Right cardiac atrium (tissue), 5 donors: ENCODE measurements at regions not wholly inside any gene's neighbourhood (a gene's known extent, or its start where the extent isn't known, plus 50 kb on each side); places are given as distances from the start of the nearest gene placed in this dataset.
A peak's percentile ranks its signal among the peaks of the same experiment; 100 is the strongest.
"Not testable (repeated sequence)": the region's sequence is repeated elsewhere in the genome, so short reads cannot be mapped to it uniquely, and the experiment has no call there.

Source experiments
- ATAC-seq, 2 donors: fragments of 200-7000 bp; cut with Tn5 transposase; one replicate each; pipeline versions ENCODE4 v1.8.0 to v1.9.1; 2020; ENCODE audit warnings: moderate library complexity in 2 of 2, mild to moderate bottlenecking in 1 of 2
- DNase-seq, 3 donors: peaks; one replicate each; pipeline ENCODE4 v3.0.0-alpha.2; 2020
- H3K27ac ChIP-seq: one replicate; pipeline ENCODE4 v1.5.1; 2013; ENCODE audit warnings: mild to moderate bottlenecking, low read length, control low read depth, moderate library complexity
- H3K27me3 ChIP-seq: one replicate; pipeline ENCODE4 v1.6.1; 2013; ENCODE audit not compliant: control insufficient read depth, insufficient read depth
- H3K4me1 ChIP-seq: one replicate; pipeline ENCODE4 v1.6.1; 2013; ENCODE audit warnings: low read length; ENCODE audit not compliant: control insufficient read depth, insufficient read depth
- H3K4me3 ChIP-seq: one replicate; pipeline ENCODE4 v1.5.1; 2013; ENCODE audit warnings: low read length, control low read depth
- H3K9me3 ChIP-seq: one replicate; pipeline ENCODE4 v1.6.1; 2013; ENCODE audit warnings: low read length; ENCODE audit not compliant: control insufficient read depth
- WGBS: extraction: QIAGEN DNeasy Blood & Tissue Kit; methylation state at CpG from one replicate; pipeline ENCODE4 v1.1.7; 2013; 5-methylcytosine and 5-hydroxymethylcytosine counted together
- intact Hi-C, 4 donors: fragments of 100-400 bp; cut with DNase I; formaldehyde crosslinking; loops; one replicate each; pipeline versions ENCODE4 v1.11.0 to v1.14.0; 2022 to 2023
- donor health status: healthy with polysubstance abuse.
- donor health status: DM: no; HTN: yes; CAD: no.
- donor health status: DM: no; HTN: no; CAD: no.
- donor health status: DM: no; HTN: yes; CAD: no; lungs with severe emphysema.
- donor health status: DM: yes; HTN: yes; CAD: no.

DNA sequence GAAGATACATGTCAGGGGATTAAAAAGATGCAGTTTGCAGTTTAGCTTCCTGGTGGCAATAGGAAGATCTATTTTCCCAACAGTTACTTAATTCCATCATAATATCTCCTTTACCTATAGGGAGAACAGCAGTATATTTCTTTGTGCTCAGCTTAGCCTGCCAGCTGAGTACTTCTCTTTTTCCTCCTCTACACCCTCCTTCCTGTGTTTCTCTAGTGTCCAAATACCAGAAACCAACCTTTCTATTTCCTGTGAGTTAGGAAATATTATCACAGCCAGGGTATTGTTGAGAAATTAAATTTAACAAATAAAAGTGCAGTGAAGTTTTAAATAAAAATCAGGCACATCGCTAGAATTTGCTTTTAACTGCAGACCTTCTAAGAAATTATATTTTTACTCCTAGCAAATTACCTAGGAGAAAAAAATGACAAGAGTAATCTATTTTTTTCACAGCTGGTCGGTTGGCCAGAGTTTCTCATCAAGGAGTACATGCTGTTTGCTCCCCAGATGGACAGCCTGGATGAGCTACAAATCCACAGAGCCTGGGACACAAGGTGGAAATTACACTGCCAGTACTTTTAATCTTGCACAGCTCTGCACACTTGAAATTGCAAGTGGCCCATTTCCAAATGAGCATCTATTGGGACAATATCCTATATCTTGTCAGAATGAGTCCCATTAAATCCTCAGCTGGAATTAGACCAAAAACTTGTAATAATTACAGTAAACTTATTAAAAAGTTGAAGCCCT, 185.2 kb upstream of the CFAP20DC start:
- Histone ChIP-seq H3K9me3 (no peaks in the 10 kb centered on the region), H3K4me3 (no peak overlapping the region), H3K27ac (no peak overlapping the region), H3K4me1 (no peaks in the 10 kb centered on the region), H3K27me3 (no peaks in the 10 kb centered on the region)
- WGBS: 56% methylated on average over 2 of the region's 2 CpGs
- intact Hi-C loops: no loop called here
- ATAC-seq (no peak), DNase-seq (no peak)

DNA sequence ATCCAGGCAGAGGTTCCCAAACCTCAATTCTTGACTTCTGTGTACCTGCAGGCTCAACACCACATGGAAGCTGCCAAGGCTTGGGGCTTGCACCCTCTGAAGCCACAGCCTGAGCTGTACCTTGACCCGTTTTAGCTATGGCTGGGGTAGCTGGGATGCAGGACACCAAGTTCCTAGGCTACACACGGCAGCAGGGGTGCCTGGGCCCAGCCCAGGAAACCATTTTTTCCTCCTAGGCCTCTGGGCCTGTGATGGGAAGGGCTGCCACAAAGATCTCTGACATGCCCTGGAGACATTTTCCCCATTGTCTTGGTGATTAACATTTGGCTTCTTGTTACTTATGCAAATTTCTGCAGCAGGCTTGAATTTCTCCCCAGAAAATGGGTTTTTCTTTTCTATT, 180.6 kb upstream of the CFAP20DC start:
- WGBS: 70% methylated on average over 2 of the region's 2 CpGs
- H3K4me3 ChIP-seq, intact Hi-C loops, DNase-seq, H3K27ac ChIP-seq, H3K9me3 ChIP-seq, H3K4me1 ChIP-seq, H3K27me3 ChIP-seq, ATAC-seq: not testable (repeated sequence)

DNA sequence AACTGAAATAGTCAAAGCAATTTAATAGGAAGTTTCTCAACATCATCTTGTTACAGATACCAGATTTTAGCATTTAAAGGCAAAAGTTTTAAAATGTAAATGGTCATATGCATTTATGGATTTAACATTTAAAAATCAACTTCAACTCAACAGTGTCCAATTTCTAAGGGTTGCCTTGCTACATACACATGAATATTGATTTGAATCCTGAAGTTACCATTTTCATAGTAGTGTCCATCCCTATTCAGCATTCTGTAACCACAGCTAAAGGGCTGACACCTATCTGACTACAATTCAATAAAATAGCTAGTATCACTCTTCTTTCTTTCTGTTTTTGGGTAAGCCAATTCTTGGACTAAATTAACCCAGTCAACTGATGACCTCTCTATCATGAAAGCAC, 164.0 kb upstream of the CFAP20DC start:
- Histone ChIP-seq H3K4me1 (no peaks in the 10 kb centered on the region), H3K27me3 (no peaks in the 10 kb centered on the region), H3K4me3 (no peak overlapping the region), H3K9me3 (no peaks in the 10 kb centered on the region), H3K27ac (no peak overlapping the region)
- intact Hi-C loops: loop anchor here in 3 of 4 donors (5.0 to 10.0 kb wide), 3 partner anchors 361 to 648 kb away; no protein-coding TSS in a partner anchor
- DNase-seq (no peak), ATAC-seq (no peak)

GRCh38 chr3:59212128-59212779, 162.4 kb upstream of the CFAP20DC start:
- peak; percentile 57 to 80 for ATAC-seq
- intact Hi-C loops: loop anchor here in 3 of 4 donors (5.0 to 10.0 kb wide), 3 partner anchors 363 to 650 kb away; no protein-coding TSS in a partner anchor
- Histone ChIP-seq H3K4me1 (no peaks in the 10 kb centered on the region), H3K9me3 (no peaks in the 10 kb centered on the region), H3K27me3 (no peaks in the 10 kb centered on the region), H3K27ac (no peak overlapping the region), H3K4me3 (no peak overlapping the region)
- DNase-seq: no peak

DNA sequence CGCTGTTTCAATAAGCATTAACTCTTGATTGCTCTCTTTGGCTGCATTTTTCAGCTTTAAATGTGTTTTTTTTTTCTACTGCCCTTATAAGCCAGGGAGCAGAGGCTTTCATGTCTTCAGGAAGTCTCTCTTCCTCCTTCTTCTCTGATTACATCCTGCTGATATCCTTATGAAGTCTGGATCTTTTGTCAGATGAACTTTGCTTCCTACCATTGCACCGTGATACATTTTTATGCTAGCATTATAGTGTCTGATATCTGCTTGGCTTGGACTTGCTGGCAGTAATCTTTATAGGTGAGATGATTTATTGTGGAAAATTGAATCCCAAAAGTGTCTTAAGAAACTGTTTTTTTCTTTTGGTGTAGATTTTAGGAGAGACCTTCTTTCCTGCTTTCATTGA, 160.4 kb upstream of the CFAP20DC start:
- no peaks in the 10 kb centered on the region for H3K4me1 ChIP-seq
- WGBS: 51% methylated on average over 2 of the region's 2 CpGs

DNA sequence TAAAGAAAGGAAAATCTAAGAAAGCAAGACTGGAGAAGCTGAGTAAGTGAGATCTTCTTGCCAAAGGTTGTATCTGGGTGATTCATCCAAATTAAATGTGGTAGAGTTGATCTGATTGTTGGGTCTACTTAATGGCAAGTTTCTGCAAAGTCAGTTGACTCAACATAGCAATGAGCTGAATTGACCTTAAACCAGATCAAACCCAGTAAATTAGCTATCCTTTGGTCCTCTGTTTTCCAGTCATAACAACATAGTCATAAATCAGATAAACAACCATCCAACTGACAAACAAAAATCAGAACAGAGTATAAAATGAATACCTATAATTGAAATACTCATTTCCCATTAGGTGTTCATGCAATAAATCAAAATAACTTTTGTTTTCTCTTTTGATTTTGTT, 142.6 kb upstream of the CFAP20DC start:
- Histone ChIP-seq H3K9me3 (no peaks in the 10 kb centered on the region), H3K27ac (no peak overlapping the region), H3K4me1 (no peaks in the 10 kb centered on the region), H3K4me3 (no peak overlapping the region), H3K27me3 (no peaks in the 10 kb centered on the region)
- intact Hi-C loops: no loop called here
- DNase-seq (no peak), ATAC-seq (no peak)

More for the DNA sequence above, 160.4 kb upstream of the CFAP20DC start:
- DNase-seq: no peak
- intact Hi-C loops: loop anchor here in 3 of 4 donors (5.0 to 10.0 kb wide), 3 partner anchors 365 to 652 kb away; no protein-coding TSS in a partner anchor
- Histone ChIP-seq H3K27ac (no peak overlapping the region), H3K4me3 (no peak overlapping the region), H3K27me3 (peaks cover 2% of the 10 kb centered on the region), H3K9me3 (no peaks in the 10 kb centered on the region)
- ATAC-seq: no peak

- 74% methylated on average over 2 of the region's 2 CpGs for WGBS
- no peak overlapping the region for H3K27ac ChIP-seq
- no peaks in the 10 kb centered on the region for H3K27me3 ChIP-seq
- H3K4me3 ChIP-seq: no peak overlapping the region
- no peaks in the 10 kb centered on the region for H3K4me1 ChIP-seq
- ATAC-seq (no peak), DNase-seq (no peak)
- no peaks in the 10 kb centered on the region for H3K9me3 ChIP-seq
- intact Hi-C loops: no loop called here
Observed at GRCh38 chr3:59191651-59192050, 141.8 kb upstream of the CFAP20DC start.

DNA sequence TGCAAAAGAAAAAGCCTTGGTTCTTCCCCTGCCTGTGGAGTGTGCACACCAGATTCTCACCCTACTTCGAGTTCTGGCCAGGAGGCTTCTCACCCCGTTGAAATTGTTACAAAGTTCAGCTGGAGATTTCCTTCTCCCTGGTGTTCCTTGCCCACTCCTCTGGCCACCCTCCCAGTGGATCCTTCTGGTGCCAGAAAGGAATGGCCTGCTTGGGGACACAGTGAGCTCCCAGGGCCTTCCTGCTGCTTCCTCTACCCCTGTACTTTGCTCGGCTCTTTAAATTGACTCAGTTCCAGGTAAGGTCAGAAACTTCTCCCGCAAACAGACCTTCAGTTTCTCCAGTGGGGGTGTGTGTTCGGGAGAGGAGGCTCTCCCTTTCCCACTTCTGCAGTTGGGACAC, 140.1 kb upstream of the CFAP20DC start:
- Histone ChIP-seq H3K4me3 (no peak overlapping the region), H3K27ac (no peak overlapping the region), H3K4me1 (no peaks in the 10 kb centered on the region), H3K9me3 (no peaks in the 10 kb centered on the region), H3K27me3 (no peaks in the 10 kb centered on the region)
- ATAC-seq (no peak), DNase-seq (no peak)
- intact Hi-C loops: no loop called here
- 62% methylated on average over 5 of the region's 5 CpGs for WGBS

- 86% methylated on average over 4 of the region's 4 CpGs for WGBS
- intact Hi-C loops: no loop called here
- ATAC-seq: no peak
Observed at GRCh38 chr3:59189526-59189925, 139.7 kb upstream of the CFAP20DC start.

DNA sequence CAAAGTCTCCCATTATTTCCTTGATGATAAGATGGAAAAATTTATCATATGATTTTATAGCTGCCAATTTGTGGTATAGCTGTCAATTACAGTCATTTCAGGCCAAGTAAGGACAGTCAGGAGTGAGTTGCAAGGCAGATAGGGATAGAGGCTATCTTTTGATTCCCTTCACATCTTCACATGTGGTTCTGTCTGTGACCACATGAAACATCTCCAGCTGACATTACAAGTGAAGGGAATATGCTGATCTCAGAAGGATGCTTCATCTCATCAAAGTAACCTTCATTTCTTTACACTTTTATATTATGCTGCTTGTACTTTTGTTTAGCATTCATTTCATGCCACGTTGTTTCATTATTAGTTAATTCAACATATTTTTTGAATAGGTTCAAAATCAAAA, 136.9 kb upstream of the CFAP20DC start:
- Histone ChIP-seq H3K27me3 (no peaks in the 10 kb centered on the region), H3K9me3 (no peaks in the 10 kb centered on the region), H3K4me1 (no peaks in the 10 kb centered on the region), H3K27ac (no peak overlapping the region), H3K4me3 (no peak overlapping the region)
- WGBS: 80% methylated on average over 1 of the region's 1 CpG
- intact Hi-C loops: no loop called here
- ATAC-seq (no peak), DNase-seq (no peak)

More at GRCh38 chr3:59189526-59189925, 139.7 kb upstream of the CFAP20DC start:
- Histone ChIP-seq H3K4me3 (no peak overlapping the region), H3K9me3 (no peaks in the 10 kb centered on the region), H3K27me3 (no peaks in the 10 kb centered on the region), H3K4me1 (no peaks in the 10 kb centered on the region), H3K27ac (no peak overlapping the region)
- DNase-seq: no peak

DNA sequence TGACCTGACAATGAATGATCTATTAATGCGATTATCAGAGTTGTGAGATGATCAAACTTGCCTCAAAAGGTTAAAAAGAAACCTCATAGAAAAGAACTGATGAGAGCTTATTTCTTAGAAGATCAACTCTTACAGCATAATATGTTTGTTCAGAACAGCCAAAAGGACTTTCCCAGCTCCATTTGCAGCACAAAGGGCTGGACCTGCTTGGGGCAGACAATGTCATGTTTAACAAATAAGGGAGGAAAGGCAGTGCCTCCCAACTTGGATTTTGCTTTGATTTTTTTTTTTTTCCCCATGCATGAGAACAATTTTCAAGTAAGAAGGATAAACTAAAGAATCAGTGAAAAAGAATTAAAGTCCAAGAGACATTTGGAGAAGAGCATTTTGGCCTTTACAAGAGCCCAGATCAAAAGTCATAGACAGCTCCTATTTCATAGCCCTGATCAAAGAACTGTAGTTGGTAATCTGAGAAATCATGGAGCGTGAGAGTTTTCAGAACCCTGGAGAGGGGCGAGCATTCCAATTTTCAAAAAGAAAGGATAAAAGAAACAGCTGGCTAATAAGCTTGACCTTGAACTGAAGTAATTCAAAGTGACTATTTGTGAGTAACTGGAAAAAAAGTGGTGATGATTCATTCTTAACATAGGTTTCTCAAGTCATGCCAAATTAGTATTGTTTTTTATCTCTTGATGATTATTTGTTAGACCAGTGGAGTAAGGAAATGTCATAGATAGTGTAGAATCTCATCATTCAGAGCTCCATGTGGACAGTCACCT, 136.0 kb upstream of the CFAP20DC start:
- DNase-seq: no peak
- ATAC-seq: no peak
- Histone ChIP-seq H3K4me1 (no peaks in the 10 kb centered on the region), H3K27me3 (no peaks in the 10 kb centered on the region), H3K4me3 (no peak overlapping the region), H3K9me3 (no peaks in the 10 kb centered on the region), H3K27ac (no peak overlapping the region)
- WGBS: 54% methylated on average over 3 of the region's 3 CpGs
- intact Hi-C loops: no loop called here
